ENCODE measurements at regions not wholly inside any gene's neighbourhood (a gene's known extent, or its start where the extent isn't known, plus 50 kb on each side); places are given as distances from the start of the nearest gene placed in this dataset.

GRCh38 chr1:230517786-230518185, 91.7 kb upstream of the PGBD5 start:
- TF ChIP-seq POLR2A (IDR thresholded peaks at IDR 0.05), result no peak
- TF ChIP-seq, protein P1, sequence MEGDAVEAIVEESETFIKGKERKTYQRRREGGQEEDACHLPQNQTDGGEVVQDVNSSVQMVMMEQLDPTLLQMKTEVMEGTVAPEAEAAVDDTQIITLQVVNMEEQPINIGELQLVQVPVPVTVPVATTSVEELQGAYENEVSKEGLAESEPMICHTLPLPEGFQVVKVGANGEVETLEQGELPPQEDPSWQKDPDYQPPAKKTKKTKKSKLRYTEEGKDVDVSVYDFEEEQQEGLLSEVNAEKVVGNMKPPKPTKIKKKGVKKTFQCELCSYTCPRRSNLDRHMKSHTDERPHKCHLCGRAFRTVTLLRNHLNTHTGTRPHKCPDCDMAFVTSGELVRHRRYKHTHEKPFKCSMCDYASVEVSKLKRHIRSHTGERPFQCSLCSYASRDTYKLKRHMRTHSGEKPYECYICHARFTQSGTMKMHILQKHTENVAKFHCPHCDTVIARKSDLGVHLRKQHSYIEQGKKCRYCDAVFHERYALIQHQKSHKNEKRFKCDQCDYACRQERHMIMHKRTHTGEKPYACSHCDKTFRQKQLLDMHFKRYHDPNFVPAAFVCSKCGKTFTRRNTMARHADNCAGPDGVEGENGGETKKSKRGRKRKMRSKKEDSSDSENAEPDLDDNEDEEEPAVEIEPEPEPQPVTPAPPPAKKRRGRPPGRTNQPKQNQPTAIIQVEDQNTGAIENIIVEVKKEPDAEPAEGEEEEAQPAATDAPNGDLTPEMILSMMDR (IDR thresholded peaks at IDR 0.05), result no peak

Measured in testis (tissue), 2 donors.